ENCODE measurements at regions not wholly inside any gene's neighbourhood (a gene's known extent, or its start where the extent isn't known, plus 50 kb on each side); places are given as distances from the start of the nearest gene placed in this dataset.
"Not testable (repeated sequence)": the region's sequence is repeated elsewhere in the genome, so short reads cannot be mapped to it uniquely, and the experiment has no call there.

- no peak for DNase-seq (ENCODE audit: low read depth in 2 of 3, low spot score in 2 of 3)
Observed at GRCh38 chr13:50650592-50651504, 192.6 kb downstream of the DLEU7 start.

- DNase-seq (ENCODE audit: low read depth in 2 of 3, low spot score in 2 of 3), result no peak
Observed at GRCh38 chr13:50651922-50652321, 191.6 kb downstream of the DLEU7 start.

GRCh38 chr13:50654331-50654730 is 189.2 kb downstream of the DLEU7 start:
- DNase-seq (ENCODE audit: low read depth in 2 of 3, low spot score in 2 of 3), result no peak

GRCh38 chr13:50661881-50662280 is 181.6 kb downstream of the DLEU7 start:
- not testable (repeated sequence) for DNase-seq (ENCODE audit: low read depth in 2 of 3, low spot score in 2 of 3)

GRCh38 chr13:50664951-50665350 is 178.5 kb downstream of the DLEU7 start:
- DNase-seq (ENCODE audit: low read depth in 2 of 3, low spot score in 2 of 3), result no peak

GRCh38 chr13:50668049-50668448 is 175.4 kb downstream of the DLEU7 start:
- no peak for DNase-seq (ENCODE audit: low read depth in 2 of 3, low spot score in 2 of 3)

GRCh38 chr13:50668691-50669271 is 174.7 kb downstream of the DLEU7 start:
- no peak for DNase-seq (ENCODE audit: low read depth in 2 of 3, low spot score in 2 of 3)

- no peak for DNase-seq (ENCODE audit: low read depth in 2 of 3, low spot score in 2 of 3)
Observed at GRCh38 chr13:50670272-50670671, 173.2 kb downstream of the DLEU7 start.

- no peak for DNase-seq (ENCODE audit: low read depth in 2 of 3, low spot score in 2 of 3)
Observed at GRCh38 chr13:50670847-50671496, 172.5 kb downstream of the DLEU7 start.

GRCh38 chr13:50671497-50671850 is 172.0 kb downstream of the DLEU7 start:
- no peak for DNase-seq (ENCODE audit: low read depth in 2 of 3, low spot score in 2 of 3)

GRCh38 chr13:50672025-50672424 is 171.5 kb downstream of the DLEU7 start:
- no peak for DNase-seq (ENCODE audit: low read depth in 2 of 3, low spot score in 2 of 3)

GRCh38 chr13:50675651-50676050 is 167.8 kb downstream of the DLEU7 start:
- no peak for DNase-seq (ENCODE audit: low read depth in 2 of 3, low spot score in 2 of 3)

- DNase-seq (ENCODE audit: low read depth in 2 of 3, low spot score in 2 of 3), result peak in 2 of 3 donors; percentile 13 to 63
Observed at GRCh38 chr13:50676602-50677001, 166.9 kb downstream of the DLEU7 start.

- DNase-seq (ENCODE audit: low read depth in 2 of 3, low spot score in 2 of 3), result no peak
Observed at GRCh38 chr13:50677258-50677657, 166.2 kb downstream of the DLEU7 start.

GRCh38 chr13:50677687-50678463 is 165.6 kb downstream of the DLEU7 start:
- no peak for DNase-seq (ENCODE audit: low read depth in 2 of 3, low spot score in 2 of 3)

- no peak for DNase-seq (ENCODE audit: low read depth in 2 of 3, low spot score in 2 of 3)
Observed at GRCh38 chr13:50678464-50679162, 164.9 kb downstream of the DLEU7 start.

GRCh38 chr13:50679321-50679720 is 164.2 kb downstream of the DLEU7 start:
- DNase-seq (ENCODE audit: low read depth in 2 of 3, low spot score in 2 of 3), result no peak

GRCh38 chr13:50682002-50682401 is 161.5 kb downstream of the DLEU7 start:
- no peak for DNase-seq (ENCODE audit: low read depth in 2 of 3, low spot score in 2 of 3)

GRCh38 chr13:50682966-50683365 is 160.5 kb downstream of the DLEU7 start:
- DNase-seq (ENCODE audit: low read depth in 2 of 3, low spot score in 2 of 3), result no peak

GRCh38 chr13:50684366-50684765 is 159.1 kb downstream of the DLEU7 start:
- DNase-seq (ENCODE audit: low read depth in 2 of 3, low spot score in 2 of 3), result peak in 2 of 3 donors; percentile 34 to 69

Data from hematopoietic multipotent progenitor cell (in vitro differentiated cells).